Left lobe of liver (tissue), 2 donors: ENCODE measurements at regions not wholly inside any gene's neighbourhood (a gene's known extent, or its start where the extent isn't known, plus 50 kb on each side); places are given as distances from the start of the nearest gene placed in this dataset.

ENCODE experiments used
- ATAC-seq: fragments of 200-7000 bp; cut with Tn5 transposase; one replicate; pipeline ENCODE4 v1.9.1; 2020; ENCODE audit warnings: mild to moderate bottlenecking, moderate library complexity
- DNase-seq: peaks from one replicate; pipeline ENCODE4 v3.0.0-alpha.2; 2020; ENCODE audit warnings: low spot score
- donor health status: DM: no; HTN: no; CAD: no; lungs with moderate emphysema.
- donor health status: DM: no; HTN: yes; CAD: no.

- ATAC-seq (no peak), DNase-seq (no peak)
These were observed 2025.5 kb upstream of the NUDT12 start for GRCh38 chr5:105587963-105588662.

GRCh38 chr5:105581988-105582690 is 2019.5 kb upstream of the NUDT12 start:
- DNase-seq = no peak
- ATAC-seq = no peak

GRCh38 chr5:105573575-105573974 is 2011.0 kb upstream of the NUDT12 start:
- ATAC-seq (no peak), DNase-seq (no peak)

- DNase-seq (no peak), ATAC-seq (no peak)
These were observed 2002.9 kb upstream of the NUDT12 start for GRCh38 chr5:105565531-105565930.

- ATAC-seq (no peak), DNase-seq (no peak)
These were observed 2001.3 kb upstream of the NUDT12 start for GRCh38 chr5:105563842-105564241.

GRCh38 chr5:105554568-105555169 is 1992.1 kb upstream of the NUDT12 start:
- no peak for ATAC-seq
- DNase-seq = no peak

GRCh38 chr5:105544300-105544699 is 1981.7 kb upstream of the NUDT12 start:
- ATAC-seq (no peak), DNase-seq (no peak)

GRCh38 chr5:105536675-105537074 is 1974.1 kb upstream of the NUDT12 start:
- DNase-seq (no peak), ATAC-seq (no peak)

GRCh38 chr5:105530716-105531261 is 1968.2 kb upstream of the NUDT12 start:
- DNase-seq = no peak

GRCh38 chr5:105529851-105530250 is 1967.3 kb upstream of the NUDT12 start:
- ATAC-seq (no peak), DNase-seq (no peak)

More at GRCh38 chr5:105530716-105531261, 1968.2 kb upstream of the NUDT12 start:
- ATAC-seq = no peak

- no peak for DNase-seq
- no peak for ATAC-seq
These were observed 1945.9 kb upstream of the NUDT12 start for GRCh38 chr5:105508519-105508918.

GRCh38 chr5:105506692-105507277 is 1944.2 kb upstream of the NUDT12 start:
- ATAC-seq (peak; percentile 37), DNase-seq (no peak)

- DNase-seq (no peak), ATAC-seq (no peak)
These were observed 1941.4 kb upstream of the NUDT12 start for GRCh38 chr5:105503950-105504349.

GRCh38 chr5:105501315-105501714 is 1938.7 kb upstream of the NUDT12 start:
- ATAC-seq (no peak), DNase-seq (no peak)

- no peak for ATAC-seq
- DNase-seq = no peak
These were observed 1912.8 kb upstream of the NUDT12 start for GRCh38 chr5:105475401-105475800.

- DNase-seq (no peak), ATAC-seq (no peak)
These were observed 1899.8 kb upstream of the NUDT12 start for GRCh38 chr5:105462377-105462776.

GRCh38 chr5:105460721-105461120 is 1898.1 kb upstream of the NUDT12 start:
- DNase-seq (no peak), ATAC-seq (no peak)

GRCh38 chr5:105453216-105453807 is 1890.7 kb upstream of the NUDT12 start:
- DNase-seq (no peak), ATAC-seq (no peak)

- no peak for ATAC-seq
- no peak for DNase-seq
These were observed 1885.7 kb upstream of the NUDT12 start for GRCh38 chr5:105448271-105448670.

- DNase-seq (no peak), ATAC-seq (no peak)
These were observed 1867.9 kb upstream of the NUDT12 start for GRCh38 chr5:105430516-105430915.
